GM18858 (cell line): ENCODE measurements at regions not wholly inside any gene's neighbourhood (a gene's known extent, or its start where the extent isn't known, plus 50 kb on each side); places are given as distances from the start of the nearest gene placed in this dataset.

Experiments
- ATAC-seq: cut with Tn5 transposase; IDR thresholded peaks from one replicate; pipeline ENCODE4 v1.9.1; 2021; ENCODE audit not compliant: unreplicated experiment

DNA sequence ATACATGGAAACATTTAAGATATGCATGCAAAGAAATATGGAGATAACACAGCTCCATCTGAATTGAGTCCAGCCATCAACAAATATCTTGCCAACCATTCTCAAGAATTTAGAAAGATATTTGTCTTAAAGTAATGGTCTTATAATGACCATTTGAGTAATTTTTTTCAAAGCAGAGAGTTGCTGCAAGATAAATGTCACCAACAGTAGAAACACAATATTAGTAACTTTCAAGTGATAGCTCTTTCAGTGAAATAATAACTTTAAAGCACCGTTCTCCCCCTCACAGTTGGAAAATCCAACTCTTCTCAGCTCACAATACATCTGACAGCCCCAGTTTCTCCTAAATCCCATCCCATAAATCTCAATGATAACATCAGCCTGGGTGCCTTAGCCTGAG lies 481.0 kb upstream of the ADAMTS5 start:
- no peak for ATAC-seq

DNA sequence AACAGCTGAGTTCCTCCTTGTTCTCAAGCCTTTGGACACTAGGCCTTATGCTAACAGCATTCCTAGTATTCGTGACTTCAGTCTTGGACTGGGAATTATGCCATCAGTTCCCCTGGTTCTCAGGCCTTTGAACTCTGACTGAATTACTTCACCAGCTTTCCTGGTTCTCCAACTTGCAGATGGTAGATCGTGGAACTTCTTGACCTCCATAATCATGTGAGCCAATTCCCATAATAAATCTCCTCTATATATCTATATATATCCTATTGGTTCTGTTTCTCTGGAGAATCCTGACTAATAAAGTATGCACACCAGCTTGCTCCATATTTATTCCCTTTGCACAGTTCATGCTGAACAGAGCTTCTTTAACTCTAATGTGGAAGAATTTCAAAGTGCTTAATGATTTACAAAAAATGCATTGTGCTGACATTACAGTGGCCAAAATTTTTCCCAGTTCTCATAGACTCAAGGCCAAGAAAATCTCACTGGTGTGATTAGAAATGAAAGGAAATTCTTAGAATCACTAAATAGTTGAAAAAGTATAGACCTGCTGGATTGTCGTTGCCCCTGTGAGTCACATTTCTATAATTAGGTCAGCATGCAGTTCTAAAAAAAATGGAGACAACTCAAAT lies 462.9 kb upstream of the ADAMTS5 start:
- ATAC-seq: no peak

DNA sequence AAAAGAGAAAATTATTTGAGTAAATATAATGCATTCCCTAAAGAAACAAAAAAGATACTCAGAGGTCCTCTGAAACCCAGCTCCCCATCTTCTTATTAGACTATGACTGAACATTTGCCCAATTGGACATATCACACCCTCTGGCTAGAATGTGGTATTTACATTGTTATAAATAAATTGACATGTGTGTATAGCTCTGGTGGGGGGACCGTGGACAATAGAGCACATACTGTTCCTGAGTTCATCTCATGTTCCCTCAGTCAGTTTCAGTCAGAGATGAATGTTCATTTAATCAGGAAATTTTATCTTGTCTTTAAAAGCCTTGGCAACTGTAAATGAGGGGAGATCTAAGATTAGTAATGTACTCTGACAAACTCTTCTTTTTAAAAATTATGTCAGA lies 459.3 kb upstream of the ADAMTS5 start:
- no peak for ATAC-seq

DNA sequence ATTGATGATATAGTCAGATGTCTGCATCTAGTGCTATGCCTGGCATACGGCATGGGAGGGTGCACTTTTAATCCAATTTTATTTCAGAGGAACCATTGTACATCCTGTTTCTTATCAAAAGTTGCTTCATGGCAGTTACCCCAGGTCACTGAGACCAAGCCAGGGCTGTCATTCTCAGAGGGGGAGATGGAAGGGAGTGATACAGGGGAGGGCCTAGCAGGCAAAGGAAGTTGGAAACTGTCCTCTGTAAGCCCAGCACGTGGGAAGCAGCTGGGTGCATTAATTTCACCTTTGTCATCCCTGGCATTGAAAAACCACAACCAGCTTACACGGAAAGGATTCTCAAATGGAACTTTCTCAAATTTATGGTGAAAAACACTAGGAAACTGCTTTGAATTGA lies 458.7 kb upstream of the ADAMTS5 start:
- no peak for ATAC-seq

DNA sequence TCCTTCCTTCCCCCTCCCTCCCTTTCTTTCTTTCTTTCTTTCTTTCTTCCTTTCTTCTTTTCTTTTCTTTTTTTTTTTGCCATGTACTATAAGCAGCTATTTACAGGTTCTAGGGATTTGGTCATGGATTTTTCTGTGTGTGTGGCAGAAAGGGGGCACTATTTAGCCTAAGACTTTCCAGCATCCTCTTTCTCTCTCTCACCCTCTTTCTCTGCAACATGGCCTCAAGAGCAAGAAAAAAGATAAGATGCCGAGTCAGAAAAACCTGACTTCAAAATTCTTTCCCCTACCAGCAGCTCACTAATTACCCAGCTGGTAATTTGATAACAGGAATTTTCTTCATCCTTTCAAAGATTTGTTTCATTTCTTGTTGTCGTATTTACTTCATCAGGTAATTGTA lies 458.3 kb upstream of the ADAMTS5 start:
- no peak for ATAC-seq

DNA sequence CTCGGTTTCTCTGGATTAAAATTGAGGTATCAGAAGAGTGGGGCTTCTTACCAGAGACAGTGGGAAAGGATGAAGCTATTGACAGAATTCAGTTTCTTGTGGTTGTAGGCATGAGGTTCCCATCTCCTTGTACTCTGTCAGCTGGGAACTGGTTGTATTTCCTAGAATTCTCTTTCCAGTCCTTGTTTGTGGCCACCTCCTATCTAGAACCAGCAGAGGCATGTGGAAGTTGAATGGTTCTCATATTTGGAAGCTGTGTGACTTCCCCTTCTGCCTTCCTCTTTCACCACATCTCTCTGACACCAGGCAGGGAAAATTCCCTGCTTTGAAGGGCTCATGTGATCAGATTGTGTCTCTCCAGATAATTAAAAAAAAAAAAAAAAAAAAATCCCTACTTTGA lies 457.7 kb upstream of the ADAMTS5 start:
- no peak for ATAC-seq

DNA sequence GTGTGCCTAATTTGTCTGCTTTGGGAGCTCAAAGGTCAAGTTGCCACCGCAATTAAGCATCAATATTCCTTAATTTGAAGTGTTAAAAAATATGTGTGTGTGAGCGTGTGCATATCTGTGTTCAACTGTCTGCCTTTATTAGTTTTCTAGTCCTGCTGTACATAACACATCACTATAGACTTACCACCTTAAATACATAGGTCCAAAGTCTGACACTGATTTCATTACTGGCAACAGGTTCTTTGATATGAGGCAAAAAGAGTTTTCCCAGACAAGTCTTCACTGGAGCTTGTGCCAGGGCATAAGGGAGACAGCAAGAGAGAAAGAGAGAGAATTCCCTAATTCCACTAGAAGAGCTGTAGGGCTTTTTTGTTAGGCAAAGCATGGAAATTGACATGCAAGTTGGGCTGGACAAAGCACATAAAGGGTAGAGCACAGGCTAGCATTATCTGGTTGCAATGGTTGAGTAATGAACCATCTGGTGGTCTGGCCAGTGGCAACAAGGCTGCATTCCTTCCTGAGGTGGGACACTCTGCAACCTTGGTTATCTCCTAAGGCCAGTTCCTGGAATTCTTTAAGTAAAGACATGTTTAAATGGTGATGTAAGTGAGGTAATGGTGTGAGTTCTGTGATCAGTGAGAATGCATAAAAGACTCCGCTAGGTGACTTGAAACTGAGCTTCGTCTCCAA lies 457.2 kb upstream of the ADAMTS5 start:
- ATAC-seq: no peak

DNA sequence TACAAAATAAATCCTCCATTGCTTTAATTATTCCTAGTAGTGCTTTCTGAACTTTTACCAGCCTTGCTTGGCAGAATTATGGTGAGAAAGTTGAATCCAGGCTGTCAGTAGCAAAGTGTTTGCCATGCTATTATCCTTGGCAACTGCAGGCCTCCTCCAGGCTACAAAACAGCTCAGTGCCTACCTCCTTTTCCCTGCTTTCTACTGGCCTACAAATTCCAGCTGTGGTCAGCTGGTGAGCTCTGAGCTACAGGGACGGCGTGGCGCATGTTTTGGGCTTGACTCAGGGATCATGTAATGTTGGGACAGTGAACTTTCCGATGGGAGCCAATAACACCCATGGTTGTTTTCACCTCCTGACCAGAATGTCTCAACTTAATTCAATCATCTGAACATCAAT lies 456.1 kb upstream of the ADAMTS5 start:
- no peak for ATAC-seq

DNA sequence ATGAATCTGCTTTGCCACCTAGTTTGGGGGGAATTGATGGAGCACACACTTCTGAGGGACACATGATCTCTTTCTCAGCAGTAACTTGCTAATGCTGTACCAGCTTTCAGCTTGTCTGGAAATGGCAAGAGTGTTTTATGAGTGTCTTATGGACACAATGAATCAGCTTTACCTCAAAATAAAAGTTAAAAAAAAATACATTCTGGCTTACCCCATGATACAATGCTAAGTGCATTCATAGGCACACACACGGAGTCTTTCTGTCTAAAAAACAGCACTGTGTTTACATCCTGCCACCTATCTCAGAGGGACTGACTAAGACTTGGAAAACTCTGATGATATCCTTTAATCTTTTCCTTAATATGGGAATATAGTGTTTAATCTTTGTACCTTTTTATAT lies 455.5 kb upstream of the ADAMTS5 start:
- no peak for ATAC-seq

DNA sequence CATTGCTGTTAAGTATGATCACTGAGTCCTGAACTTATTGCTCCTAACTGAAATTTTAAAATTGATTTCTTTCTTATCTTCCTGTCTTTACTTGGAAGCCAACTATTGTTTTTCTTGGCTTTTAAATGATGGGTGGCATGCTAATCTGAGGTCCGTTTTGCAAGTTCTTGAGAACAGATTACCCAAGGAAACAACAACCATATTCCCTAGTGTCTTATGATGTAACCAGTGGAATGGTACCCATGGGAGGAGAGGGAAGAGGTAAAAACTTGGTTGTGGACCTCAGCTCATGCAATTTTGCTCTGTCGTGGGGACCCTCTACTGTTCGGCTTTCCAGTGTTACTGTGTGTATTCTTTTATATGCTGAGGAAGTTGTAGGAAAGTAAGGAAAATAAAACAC lies 454.8 kb upstream of the ADAMTS5 start:
- no peak for ATAC-seq

DNA sequence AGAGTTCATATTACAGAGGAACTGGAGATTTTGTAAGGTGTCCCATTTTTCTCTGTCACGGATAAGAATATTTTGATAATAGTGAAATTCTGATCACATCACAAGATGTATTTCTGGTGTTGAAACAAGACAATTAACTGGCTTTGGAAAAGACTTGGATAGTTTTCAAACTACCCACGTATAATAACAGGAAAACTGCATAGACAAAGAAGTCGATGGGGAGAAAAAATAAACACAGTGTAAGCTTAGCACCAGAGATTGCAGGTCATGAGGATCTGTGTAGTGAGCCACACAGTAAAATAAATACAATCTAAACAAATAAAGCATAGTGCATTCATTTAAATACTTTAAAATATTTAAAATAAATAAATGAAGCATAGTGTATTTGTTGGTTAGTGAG lies 452.3 kb upstream of the ADAMTS5 start:
- no peak for ATAC-seq

DNA sequence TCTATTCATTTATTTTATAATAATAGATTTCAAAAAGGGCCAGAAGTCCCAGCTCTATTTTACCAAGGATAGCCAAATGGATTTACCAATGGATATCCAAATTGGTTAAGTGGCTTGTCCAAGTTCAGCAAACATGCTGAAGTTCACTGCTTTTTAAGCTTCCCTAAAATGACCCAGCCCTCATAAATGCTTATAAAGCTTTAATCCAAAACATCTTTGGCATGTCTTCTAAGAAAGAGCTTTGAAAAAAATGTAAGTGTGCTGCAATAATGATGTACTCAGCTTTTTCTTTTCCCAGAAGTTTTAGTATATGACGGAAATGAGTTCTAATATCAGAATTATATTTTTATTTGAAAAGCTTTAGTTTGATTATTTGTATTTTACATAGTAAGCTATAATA lies 451.5 kb upstream of the ADAMTS5 start:
- no peak for ATAC-seq

DNA sequence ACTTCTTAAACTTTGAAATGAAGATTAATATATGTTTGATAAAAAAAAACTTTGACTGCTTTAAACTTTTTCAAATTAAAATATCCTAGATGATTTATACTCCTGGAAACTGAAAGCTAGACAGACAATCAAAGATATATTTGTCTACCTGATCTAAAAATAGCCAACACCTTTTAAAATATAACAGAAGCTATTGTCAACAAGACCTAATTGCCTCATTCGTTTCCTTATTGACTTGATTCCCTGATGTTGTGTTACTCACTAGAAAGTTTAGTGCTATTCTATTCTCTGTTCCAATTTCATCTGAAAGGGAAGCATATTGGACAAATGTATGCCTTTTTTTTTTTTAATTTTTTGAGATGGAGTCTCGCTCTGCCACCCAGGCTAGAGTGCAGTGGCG lies 445.6 kb upstream of the ADAMTS5 start:
- ATAC-seq: no peak

DNA sequence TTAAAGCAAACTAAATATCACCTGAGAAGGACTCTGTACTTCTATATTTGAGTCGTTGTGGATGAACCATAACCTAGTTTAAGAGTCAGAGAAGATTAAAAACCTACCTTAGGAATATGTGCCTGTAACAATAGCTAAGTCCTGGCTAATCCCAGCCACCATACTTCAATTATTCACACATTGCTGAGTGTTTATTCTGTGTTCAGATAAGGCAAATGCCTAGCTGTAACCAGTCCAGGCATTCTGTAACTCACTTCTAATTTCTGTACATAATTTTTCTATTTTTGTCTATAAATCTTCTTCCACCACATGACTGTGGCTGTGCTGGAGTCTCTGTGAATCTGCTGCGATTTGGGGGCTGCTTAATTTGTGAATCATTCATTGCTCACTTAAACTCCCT lies 441.9 kb upstream of the ADAMTS5 start:
- ATAC-seq: no peak

DNA sequence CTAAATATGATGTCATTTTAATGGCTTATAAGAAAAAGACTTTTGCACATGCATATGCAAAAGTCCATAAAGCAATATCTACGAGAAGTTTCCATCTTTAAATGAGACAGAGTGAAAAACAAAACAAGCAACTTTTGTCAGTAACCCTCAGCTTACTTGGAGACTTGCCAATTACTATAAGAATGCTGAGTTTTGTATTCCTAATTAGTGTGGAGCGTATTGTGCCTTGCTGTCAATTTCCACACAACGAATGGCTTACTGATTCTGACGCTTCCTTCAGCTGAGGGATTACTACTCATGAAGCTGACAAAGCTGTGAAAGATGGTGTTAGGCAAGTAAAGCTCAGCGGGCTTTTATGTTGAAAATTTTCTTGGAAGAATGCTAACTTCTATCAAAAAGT lies 440.4 kb upstream of the ADAMTS5 start:
- ATAC-seq: no peak

DNA sequence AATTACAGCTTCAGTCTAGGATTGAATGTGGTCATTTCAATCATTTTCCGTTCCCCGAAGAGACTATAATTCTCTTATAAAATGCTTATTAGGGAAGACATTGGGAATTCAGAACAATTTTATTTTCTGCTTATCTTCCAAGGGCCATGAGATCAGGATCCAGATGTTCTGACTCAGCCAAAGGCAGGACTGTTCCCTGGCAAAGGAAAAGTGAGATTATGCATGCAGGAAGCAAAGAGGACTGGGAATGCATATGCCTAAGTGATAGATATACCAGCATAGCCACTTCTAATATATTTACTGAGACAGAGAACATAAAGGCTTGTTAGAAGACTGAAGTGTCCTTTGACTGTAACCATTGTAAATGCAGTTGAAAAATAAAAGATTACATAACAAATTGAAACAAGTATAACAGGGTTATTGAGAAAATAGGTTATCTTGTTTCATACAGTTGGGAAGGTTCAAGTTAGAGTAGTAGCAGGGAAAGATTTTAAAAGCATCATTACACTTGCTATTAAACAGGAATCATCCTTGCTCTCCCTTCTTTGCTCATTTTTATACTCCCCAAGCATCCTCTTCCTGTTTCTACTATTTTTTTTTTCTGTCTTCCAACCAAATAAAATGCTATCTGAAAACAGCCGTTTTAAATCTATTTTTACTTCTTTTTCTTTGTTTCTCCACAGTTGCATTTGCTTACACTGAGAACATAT lies 439.6 kb upstream of the ADAMTS5 start:
- no peak for ATAC-seq

DNA sequence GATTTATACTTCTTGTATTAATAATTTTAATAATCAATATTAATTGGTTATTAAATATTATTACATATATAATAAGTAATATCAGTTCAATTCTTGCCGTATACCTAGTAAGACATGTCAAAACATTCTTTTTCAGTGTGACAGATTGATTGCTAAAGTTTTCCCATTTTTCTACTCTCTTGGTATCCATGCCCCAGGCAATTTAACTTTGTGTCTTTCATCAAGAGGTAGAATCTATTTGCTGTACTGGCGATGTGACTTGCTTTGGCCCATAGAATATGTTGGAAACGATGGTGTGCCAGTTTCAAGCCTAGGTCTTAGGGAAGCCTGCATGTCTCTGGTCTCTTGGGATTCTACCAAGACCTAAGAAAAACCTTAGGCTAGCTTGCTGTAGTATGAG lies 436.1 kb upstream of the ADAMTS5 start:
- ATAC-seq: no peak

DNA sequence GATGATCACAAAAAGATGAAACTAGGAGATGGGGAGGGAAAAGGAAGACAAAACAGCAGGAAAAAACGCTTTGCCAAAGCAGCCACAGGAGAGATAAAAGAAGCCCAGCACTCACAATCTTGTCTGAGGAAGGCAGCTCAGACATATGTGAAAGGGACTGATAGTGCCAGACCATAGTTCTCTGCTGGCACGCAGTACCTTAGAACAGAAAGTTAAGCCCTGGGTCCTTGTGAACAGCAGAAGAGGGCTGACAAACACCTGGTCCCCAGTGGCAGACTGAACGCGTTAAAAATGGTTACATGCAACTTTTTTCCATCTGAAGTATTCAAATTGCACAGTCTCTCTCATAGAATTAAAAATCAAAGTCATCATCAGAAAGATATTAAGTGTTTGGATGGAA lies 433.2 kb upstream of the ADAMTS5 start:
- ATAC-seq: no peak

DNA sequence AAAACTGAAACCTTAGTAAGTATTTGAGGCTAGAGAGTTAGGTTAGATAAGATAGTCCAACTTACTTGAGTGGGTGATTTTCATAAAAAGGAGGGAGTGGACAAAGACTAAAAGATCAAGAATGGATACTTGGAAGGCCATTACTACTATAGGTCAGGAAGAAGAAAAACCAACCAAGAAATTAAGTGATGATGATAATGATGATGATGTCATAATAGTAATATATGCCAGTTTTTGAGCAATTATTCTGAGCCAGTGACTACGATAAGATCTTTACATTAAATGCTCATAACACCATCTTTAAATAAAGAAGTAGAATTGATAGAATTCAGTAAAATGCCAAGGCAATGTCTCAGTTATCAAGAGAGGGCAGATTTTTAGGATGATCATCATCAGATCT lies 430.7 kb upstream of the ADAMTS5 start:
- ATAC-seq: no peak

DNA sequence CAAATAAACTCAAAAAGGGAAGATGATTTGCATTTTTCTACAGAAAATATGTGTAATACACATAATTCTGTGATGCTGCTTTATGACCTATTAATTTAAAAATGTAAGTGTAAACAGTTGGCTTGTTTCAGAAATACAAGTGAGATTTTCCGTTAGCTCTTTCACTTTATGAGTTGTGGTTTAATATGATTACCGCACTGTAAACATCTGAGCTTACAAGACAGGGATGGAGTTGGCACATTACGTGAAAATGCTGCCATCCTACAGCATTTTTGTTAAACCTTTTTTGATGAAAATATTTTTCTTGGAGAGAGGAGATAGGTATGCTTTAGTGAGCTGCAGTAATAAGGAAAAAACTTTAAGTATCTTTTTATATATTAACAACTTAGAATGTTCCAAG lies 426.8 kb upstream of the ADAMTS5 start:
- ATAC-seq: no peak

DNA sequence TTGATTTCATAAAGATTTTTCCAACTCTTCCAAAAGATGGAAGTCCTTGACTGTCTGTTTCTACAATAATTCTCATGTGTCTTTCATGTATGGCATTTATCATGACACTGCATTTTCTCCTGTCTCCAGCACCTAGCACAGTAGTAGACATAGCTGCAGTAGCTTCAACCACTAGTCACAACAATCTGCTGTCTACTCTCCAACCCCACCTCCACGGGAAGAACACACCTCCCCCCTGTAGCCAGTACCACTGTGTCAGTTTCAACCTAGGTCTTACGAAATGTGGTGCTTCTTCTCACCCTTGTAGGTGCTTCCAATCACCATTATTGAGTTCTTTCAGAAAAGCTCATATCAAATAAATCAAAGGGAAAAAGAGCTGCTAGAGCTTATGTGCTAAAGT lies 425.1 kb upstream of the ADAMTS5 start:
- no peak for ATAC-seq

DNA sequence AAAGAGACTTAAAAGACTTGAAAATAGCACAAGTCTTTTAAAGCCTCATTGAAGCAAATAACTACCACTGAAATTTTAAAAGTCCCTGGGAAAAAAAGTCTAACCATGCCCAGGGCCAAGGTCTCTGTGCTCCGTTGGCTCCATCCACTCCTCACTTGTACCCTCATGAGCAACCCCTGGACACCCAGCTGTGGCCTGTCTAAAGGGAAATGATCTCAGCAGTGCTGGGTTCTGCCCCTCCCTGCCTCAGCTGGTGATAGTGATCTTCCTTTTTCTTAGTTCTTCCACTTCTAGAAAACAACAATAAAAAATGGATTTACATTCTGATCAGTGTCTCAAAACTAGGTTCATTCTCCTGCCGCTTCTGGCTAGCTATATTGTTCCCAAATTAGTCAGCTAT lies 423.5 kb upstream of the ADAMTS5 start:
- no peak for ATAC-seq

DNA sequence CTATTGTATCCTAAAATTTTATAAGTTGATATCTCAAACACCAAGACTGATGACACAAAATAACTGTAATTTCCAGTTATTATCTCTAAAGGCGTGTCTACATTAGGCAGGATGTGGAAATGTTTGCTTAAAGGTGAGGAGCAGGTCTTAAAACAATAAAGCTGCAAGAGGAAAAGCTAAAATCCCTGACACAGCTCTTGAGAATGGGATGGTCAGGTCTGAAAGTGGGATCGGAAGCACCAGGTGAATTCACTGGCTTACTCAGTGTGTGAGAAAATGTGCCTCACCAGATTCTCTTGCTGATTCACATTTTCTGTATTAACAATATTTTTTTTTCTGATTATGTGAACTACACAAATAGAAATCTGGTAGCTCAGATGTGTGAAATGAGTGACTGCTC lies 421.9 kb upstream of the ADAMTS5 start:
- ATAC-seq: no peak
